Choroid plexus epithelial cell (primary cell): ENCODE measurements at regions not wholly inside any gene's neighbourhood (a gene's known extent, or its start where the extent isn't known, plus 50 kb on each side); places are given as distances from the start of the nearest gene placed in this dataset.
A peak's percentile ranks its signal among the peaks of the same experiment; 100 is the strongest.

Source experiments
- DNase-seq: peaks from one replicate; pipeline ENCODE4 v3.0.0-alpha.2; 2010; ENCODE audit warnings: low read depth
- H3K4me3 ChIP-seq: 2 replicates; pipeline ENCODE4 v1.5.1; 2011; ENCODE audit warnings: low read depth, mild to moderate bottlenecking, control low read depth, low read length, moderate library complexity
- CTCF ChIP-seq: conservative IDR thresholded peaks from 2 replicates; pipeline ENCODE4 v1.5.1; 2011; ENCODE audit warnings: low read depth, mild to moderate bottlenecking, control low read depth, inconsistent platforms, low read length, moderate library complexity

- no peak overlapping the region for H3K4me3 ChIP-seq
- DNase-seq = no peak
- TF ChIP-seq CTCF = peak; percentile 4
These were observed 220.4 kb upstream of the RAG2 start for GRCh38 chr11:36818410-36818809.

DNA sequence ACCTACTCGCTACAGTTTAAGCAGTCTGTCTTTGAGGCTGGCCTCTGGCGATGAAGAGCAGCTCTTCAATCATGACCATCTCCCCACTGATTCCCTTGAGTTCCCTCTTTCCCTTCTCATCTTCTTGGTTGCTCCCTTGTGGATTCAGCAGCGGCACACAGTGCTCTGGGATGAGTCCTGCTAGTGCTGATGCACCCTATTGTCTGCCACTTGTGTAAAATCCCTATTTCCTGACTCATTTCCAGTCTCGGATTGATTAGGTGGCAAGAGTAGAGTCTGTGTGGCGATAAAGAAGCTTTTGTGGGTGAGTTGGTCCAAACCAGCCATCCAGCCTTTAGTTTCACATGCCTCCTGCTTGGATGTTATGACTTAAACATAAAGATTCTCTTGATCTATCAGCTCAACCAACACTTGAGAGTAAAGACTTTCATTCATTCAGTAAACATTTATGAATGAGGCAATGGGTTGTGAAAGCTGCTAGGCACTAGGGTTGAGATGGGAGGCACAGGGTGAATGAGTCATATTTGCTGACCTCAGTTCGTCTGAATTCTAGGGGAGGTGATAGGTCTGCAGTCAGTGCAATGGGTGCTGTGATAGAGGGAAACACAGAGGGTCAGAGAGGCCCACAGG lies 219.4 kb upstream of the RAG2 start:
- H3K4me3 ChIP-seq = no peak overlapping the region
- DNase-seq = no peak
- no peak for TF ChIP-seq CTCF

DNA sequence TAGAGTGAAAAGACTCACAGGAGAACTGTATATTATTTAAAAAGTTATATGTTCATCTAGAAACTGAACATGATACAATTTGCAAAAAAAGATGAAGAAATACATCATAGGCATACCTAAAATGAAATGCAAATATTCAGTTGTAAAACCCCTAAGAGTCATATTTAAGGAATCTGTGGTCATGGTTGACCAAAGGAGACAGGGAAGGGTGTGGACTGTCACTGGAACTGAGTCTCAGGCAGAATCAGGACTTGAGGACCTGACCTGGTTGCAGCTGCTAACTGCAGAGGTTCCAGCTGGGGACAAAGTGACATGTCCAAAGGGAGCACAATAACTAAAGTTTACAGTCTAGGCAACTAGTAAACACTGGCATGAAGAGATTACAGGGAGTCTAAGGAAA lies 211.3 kb upstream of the RAG2 start:
- DNase-seq = no peak
- TF ChIP-seq CTCF = no peak
- H3K4me3 ChIP-seq = no peak overlapping the region

GRCh38 chr11:36807871-36808270 lies 209.8 kb upstream of the RAG2 start:
- no peak overlapping the region for H3K4me3 ChIP-seq
- no peak for DNase-seq
- TF ChIP-seq CTCF = no peak

- TF ChIP-seq CTCF = no peak
- H3K4me3 ChIP-seq = no peak overlapping the region
- no peak for DNase-seq
These were observed 205.0 kb upstream of the RAG2 start for GRCh38 chr11:36803084-36803483.

- peak; percentile 19 for TF ChIP-seq CTCF
- no peak for DNase-seq
- no peak overlapping the region for H3K4me3 ChIP-seq
These were observed 195.2 kb upstream of the RAG2 start for GRCh38 chr11:36792996-36793914.
